Fibroblast of villous mesenchyme (primary cell): ENCODE measurements at regions not wholly inside any gene's neighbourhood (a gene's known extent, or its start where the extent isn't known, plus 50 kb on each side); places are given as distances from the start of the nearest gene placed in this dataset.

Experiments
- DNase-seq: peaks from one replicate; pipeline ENCODE4 v3.0.0-alpha.2; 2010; ENCODE audit warnings: low read depth
- H3K4me3 ChIP-seq: 2 replicates; pipeline ENCODE4 v1.5.1; 2011; ENCODE audit warnings: low read depth, mild to moderate bottlenecking, low read length
- CTCF ChIP-seq: IDR thresholded peaks from 2 replicates; pipeline ENCODE4 v1.5.1; 2012; ENCODE audit warnings: low read depth, mild to moderate bottlenecking, low read length; ENCODE audit not compliant: insufficient read depth

DNA sequence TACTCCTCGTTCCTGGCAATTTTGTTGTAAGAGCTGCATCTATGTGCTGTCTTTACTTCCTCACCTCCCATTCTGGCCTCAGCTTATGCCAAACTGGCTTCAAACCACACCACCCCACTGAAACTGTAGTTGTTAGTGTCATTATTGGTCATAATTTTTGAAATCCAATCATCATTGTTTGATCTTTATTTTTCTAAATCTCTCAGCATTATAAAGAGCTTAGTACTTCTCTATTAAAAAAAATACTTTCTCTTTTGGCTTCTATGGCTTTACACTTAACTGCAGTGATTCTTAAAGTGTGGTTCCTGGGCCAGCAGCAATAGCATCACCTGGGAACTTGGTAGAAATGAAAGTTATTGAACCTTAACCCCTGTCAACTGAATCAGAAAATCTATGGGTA, 83.5 kb upstream of the GRPR start:
- no peak for TF ChIP-seq CTCF
- H3K4me3 ChIP-seq: no peak overlapping the region
- DNase-seq: no peak

- no peak for TF ChIP-seq CTCF
- no peak for DNase-seq
- H3K4me3 ChIP-seq: no peak overlapping the region
Measured at GRCh38 chrX:16039363-16039762, 84.0 kb upstream of the GRPR start.

GRCh38 chrX:16033331-16033730, 90.0 kb upstream of the GRPR start:
- H3K4me3 ChIP-seq: no peak overlapping the region
- DNase-seq: peak; percentile 71
- no peak for TF ChIP-seq CTCF

DNA sequence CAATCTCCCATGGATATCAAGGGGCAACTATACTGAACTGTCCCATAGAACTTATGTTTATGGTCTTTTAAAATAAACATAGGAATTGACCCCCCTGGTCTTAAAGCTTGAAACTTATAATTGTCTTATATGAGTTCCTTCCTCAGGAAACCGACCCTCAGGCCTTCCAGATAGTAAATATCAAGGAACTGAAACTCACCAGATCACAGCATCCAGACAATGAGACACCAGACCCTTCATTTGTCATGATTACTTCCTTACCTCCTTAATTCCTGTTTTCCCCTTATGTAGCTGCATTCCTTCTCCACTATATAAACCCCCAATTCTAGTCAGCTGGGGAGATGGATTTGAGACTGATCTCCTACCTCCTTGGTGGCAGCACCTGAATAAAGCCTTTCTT, 94.8 kb upstream of the GRPR start:
- no peak for TF ChIP-seq CTCF
- no peak for DNase-seq
- no peak overlapping the region for H3K4me3 ChIP-seq

DNA sequence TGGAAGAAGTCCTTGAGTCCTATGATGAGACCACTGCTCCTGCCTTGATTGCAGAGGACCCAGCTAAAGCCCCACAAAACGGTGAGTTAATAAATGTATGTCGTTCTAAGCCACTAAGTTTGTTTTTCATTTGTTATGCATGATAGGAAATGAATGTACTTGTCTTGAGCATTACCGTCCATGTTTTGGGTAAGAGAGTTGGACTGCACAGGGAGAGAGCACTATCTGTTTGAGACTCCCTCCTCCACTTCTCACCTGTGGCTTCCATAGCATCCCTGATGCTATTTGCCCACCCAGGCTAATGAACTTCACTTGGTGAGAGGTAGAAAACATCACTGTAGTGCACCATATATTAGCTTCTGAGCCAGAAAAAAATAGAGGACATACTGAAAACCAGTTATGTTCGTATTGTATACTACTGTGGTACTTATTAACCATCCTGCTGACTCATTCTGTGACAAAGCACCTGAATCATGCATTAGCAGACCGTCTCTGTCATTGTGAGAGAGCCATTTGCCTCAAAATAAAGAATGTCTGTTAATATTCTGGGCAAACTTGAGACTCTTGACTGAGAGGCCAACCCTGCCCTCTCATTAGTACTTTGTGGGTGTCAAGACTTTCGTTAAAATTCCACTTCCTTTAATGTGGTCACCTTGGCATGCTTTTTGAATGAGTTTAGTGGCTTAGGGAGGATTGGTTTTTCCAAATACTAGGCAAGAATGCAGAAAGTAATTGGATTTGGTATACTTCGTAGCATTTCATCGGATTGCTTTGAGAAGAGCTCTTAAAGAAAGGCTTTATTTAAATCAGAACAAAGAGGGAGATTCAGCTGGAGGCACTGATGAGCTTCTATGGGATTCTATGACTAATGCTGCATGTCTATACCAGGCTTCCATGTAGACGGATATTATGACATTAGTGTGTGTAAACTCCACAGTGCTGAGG, 99.3 kb upstream of the GRPR start:
- DNase-seq: no peak
- TF ChIP-seq CTCF: no peak
- no peak overlapping the region for H3K4me3 ChIP-seq

GRCh38 chrX:16022580-16023200, 100.7 kb upstream of the GRPR start:
- no peak for TF ChIP-seq CTCF
- H3K4me3 ChIP-seq: no peak overlapping the region
- DNase-seq: no peak

DNA sequence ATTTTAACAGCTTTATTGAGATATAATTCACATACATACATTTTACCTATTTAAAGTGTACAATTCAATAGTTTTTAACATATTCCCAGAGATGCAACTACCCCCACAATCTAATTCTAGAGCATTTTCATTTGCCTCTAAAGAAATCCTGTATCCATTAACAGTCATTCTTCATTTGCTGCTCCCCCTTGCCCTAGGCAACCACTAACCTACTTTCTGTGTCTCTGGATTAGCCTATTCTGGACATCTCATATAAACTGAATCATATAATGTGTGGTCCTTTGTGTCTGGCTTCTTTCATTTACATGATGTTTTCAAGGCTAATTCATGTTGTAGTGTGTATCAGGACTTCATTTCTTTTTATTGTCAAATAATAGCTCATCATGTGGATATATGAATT, 105.1 kb upstream of the GRPR start:
- no peak overlapping the region for H3K4me3 ChIP-seq
- DNase-seq: no peak
- TF ChIP-seq CTCF: no peak
